NCI-H146 treated with DMSO at 0.1 percent for 48 hours (cell line): ENCODE measurements at regions not wholly inside any gene's neighbourhood (a gene's known extent, or its start where the extent isn't known, plus 50 kb on each side); places are given as distances from the start of the nearest gene placed in this dataset.
A peak's percentile ranks its signal among the peaks of the same experiment; 100 is the strongest.
"Not testable (repeated sequence)": the region's sequence is repeated elsewhere in the genome, so short reads cannot be mapped to it uniquely, and the experiment has no call there.

Source experiments
- DNase-seq: peaks from one replicate; lab custom pipeline; 2025; ENCODE audit not compliant: unreplicated experiment; lab: John Stamatoyannopoulos, UW

GRCh38 chr21:23853796-23854379 is 1753.4 kb downstream of the MRPL39 start:
- DNase-seq: peak; percentile 36

GRCh38 chr21:23837564-23837963 is 1769.7 kb downstream of the MRPL39 start:
- DNase-seq: no peak

DNA sequence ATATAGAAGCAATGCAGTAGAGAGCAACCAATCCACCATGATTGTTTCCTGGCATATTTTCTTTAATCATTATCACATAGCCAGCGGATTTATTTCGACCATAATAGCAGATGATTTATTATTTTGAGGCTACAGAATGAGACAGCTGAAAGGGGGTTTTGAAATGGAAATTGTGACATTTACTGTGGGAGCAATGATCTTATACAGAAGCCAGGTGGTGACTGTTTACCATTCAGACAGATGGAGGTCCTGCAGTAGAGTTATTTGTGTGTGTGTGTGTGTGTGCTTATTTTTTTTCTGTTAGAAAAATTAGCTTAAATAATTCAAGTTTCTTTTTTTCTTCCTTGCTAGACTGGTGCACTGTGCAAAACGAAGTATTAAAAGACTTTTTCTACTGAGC is 1784.5 kb downstream of the MRPL39 start:
- peak; percentile 70 for DNase-seq

DNA sequence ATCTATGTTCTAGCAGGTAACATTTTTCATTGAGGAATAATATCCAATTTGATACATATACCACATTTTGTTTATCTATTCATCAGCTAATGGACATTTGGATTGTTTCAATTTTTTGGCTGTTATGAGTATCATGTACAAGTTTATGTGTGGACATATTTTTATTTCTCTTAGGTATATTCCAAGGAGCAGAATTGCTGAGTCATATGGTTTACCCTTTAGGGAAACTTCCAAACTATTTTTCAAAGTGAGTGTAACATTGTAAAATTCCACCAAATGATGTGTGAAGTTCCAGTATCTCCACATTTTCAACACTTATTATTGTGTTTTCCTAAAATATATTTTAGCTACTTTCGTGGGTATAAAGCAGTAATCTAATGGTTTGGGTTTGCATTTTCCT is 1789.9 kb downstream of the MRPL39 start:
- no peak for DNase-seq

GRCh38 chr21:23812485-23812884 is 1794.8 kb downstream of the MRPL39 start:
- peak; percentile 11 for DNase-seq

- DNase-seq: peak; percentile 2
Measured at GRCh38 chr21:23811805-23812204, 1795.5 kb downstream of the MRPL39 start.

- DNase-seq: no peak
Measured at GRCh38 chr21:23809573-23809972, 1797.7 kb downstream of the MRPL39 start.

DNA sequence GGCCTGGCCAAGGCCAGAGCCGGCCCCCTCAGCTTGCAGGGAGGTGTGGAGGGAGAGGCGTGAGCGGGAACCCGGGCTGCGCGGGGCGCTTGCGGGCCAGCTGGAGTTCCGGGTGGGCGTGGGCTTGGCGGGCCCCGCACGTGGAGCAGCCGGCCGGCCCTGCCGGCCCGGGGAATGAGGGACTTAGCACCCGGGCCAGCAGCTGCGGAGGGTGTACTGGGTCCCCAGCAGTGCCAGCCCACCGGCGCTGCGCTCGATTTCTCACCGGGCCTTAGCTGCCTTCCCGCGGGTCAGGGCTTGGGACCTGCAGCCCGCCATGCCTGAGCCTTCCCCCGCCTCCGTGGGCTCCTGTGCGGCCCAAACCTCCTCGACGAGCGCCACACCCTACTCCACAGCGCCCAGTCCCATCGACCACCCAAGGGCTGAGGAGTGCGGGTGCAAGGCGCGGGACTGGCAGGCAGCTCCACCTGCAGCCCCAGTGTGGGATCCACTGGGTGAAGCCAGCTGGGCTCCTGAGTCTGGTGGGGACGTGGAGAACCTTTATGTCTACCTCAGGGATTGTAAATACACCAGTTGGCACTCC is 1800.2 kb downstream of the MRPL39 start:
- not testable (repeated sequence) for DNase-seq

- DNase-seq: no peak
Measured at GRCh38 chr21:23804866-23805265, 1802.4 kb downstream of the MRPL39 start.

- no peak for DNase-seq
Measured at GRCh38 chr21:23801292-23801691, 1806.0 kb downstream of the MRPL39 start.

- DNase-seq: no peak
Measured at GRCh38 chr21:23799376-23799775, 1807.9 kb downstream of the MRPL39 start.

GRCh38 chr21:23792300-23792699 is 1815.0 kb downstream of the MRPL39 start:
- DNase-seq: no peak

DNA sequence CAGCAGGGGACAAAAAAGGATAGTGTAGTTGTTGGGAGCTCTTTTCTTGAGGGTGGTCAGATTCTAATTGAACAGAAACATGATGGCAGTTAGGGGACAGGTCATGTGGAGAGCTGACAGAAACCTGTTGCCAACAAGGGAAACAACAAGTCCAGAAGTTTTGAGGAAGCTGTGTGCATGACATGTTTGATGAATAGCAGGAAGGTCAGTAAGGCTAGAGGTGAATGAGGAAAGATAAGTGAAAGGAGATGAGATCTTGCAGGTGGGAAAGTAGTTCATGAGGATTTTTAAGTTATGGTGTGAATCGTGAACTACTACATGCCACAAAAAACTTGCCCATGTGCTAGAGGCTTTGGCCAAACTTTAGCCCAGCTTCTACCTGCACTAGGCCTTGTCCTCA is 1817.4 kb downstream of the MRPL39 start:
- no peak for DNase-seq

DNA sequence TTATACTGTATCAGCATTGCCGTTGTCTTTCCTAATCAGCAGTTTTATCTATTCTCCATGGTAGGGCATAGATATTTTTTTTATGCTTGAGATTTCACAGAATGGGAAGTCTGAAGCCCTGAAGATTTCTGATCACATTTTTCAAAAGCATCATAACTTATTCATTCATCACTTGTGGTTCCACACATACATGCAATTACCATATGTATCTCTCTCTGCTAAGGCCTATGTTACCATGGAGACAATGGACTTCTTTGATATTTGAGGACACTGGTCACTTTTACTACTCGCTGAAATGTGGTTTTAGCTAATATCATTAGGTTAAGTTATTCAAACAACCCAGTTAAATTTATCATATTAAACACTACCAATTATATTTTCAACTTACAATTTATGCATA is 1827.0 kb downstream of the MRPL39 start:
- no peak for DNase-seq

DNA sequence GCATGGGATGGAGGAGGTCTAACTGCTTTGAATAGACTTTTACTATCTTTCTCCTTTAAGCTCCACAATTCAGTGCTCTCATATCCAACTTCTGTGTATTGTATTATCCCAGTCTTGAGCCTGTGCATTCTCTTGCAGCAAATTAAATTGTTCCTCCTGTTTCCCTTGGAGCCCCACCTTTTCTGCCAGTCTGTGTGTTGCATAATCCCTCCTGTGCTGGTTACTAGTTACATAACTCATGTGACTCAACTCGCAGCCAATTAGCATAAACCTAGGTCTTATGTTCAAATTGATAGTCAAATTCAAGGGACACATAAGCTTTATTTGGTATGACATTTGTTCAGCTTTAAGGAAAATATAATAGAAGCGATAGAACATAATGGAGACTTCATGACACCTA is 1863.5 kb downstream of the MRPL39 start:
- no peak for DNase-seq

- no peak for DNase-seq
Measured at GRCh38 chr21:23740463-23740862, 1866.8 kb downstream of the MRPL39 start.

DNA sequence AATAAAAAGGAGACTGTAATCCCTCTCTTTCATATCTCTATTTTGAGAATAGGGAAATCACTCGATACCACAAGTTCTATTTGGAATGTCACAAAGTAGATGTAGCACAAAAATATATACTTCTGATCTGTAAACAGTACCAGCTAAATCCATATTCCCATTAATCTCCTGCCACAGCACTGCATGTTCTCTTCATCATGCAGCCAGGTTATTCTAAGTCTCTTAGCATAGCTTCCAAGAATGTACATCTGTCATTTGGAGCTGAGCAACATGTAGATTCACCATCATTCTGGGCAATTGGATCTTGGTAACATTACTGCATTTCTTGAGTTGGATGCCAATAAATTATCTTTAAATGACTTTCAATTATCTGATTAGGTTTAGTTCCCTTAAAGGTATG is 1874.5 kb downstream of the MRPL39 start:
- no peak for DNase-seq

- DNase-seq: no peak
Measured at GRCh38 chr21:23729331-23729730, 1878.0 kb downstream of the MRPL39 start.

- peak; percentile 0 for DNase-seq
Measured at GRCh38 chr21:23725576-23725975, 1881.7 kb downstream of the MRPL39 start.

GRCh38 chr21:23718446-23719285 is 1888.6 kb downstream of the MRPL39 start:
- no peak for DNase-seq

DNA sequence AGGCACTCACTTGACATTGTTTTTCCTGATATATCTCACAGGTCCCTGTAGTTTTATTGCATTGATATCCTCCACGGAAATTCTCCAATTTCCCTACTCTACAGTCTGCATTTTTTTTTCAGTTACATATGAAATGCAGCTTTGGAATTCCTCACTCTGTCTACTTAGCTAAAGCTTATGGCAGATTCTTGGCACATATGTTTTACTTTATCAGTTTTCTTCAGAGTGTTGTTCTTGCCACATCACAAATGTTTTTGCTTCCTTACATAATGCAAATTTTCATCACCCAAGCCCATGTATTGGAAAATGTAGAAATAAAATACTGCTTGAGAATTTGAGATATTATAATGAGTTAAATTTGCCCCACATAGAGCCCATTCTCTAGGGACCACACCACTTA is 1895.1 kb downstream of the MRPL39 start:
- no peak for DNase-seq

DNA sequence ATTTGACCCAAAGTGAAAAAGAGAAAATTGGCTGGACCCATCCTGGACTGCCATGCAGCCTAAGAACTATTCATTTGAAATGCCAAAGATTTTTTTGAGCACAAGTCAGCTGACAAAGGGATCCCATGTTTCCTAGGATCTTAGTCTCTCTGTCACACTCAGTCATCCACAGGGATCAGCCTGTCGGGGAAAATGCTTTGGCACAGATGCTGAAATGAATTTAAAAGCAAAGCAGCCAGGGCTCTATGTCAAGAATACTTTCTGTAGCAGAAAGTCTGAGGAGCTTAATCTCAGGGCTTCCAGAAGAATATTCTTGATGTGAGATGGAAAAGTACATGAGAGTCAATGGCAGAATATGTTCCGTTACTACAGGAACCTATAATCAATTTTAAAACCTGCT is 1900.8 kb downstream of the MRPL39 start:
- DNase-seq: no peak
